Stimulated activated naive B cell treated with anti-CD40 and anti-IgM and Interleukin-4, amounts not matched to agents 10 μg/mL and 1 μg/mL and 100 μg/mL, for 72 hours (primary cell): ENCODE measurements at regions not wholly inside any gene's neighbourhood (a gene's known extent, or its start where the extent isn't known, plus 50 kb on each side); places are given as distances from the start of the nearest gene placed in this dataset.
"Not testable (repeated sequence)": the region's sequence is repeated elsewhere in the genome, so short reads cannot be mapped to it uniquely, and the experiment has no call there.

Experiments used
- ATAC-seq, 2 donors: fragments of 150-1000 bp; cut with Tn5 transposase; replicated peaks; 2 replicates each; pipeline ENCODE4 v1.10.0; 2021; ENCODE audit warnings: moderate library complexity in 1 of 2
- DNase-seq: peaks from one replicate; pipeline ENCODE4 v3.0.0; 2021
- H3K27ac Mint-ChIP-seq: one replicate; pipeline ENCODE4 v1.8.0; 2022; ENCODE audit warnings: mild to moderate bottlenecking, mixed read lengths
- H3K27me3 Mint-ChIP-seq, 2 donors: one replicate each; pipeline ENCODE4 v1.8.0; 2022; ENCODE audit warnings: mixed read lengths in 2 of 2
- H3K36me3 Mint-ChIP-seq, 2 donors: one replicate each; pipeline ENCODE4 v1.8.0; 2022; ENCODE audit warnings: mixed read lengths in 2 of 2, mild to moderate bottlenecking in 1 of 2
- H3K4me1 Mint-ChIP-seq, 2 donors: one replicate each; pipeline ENCODE4 v1.8.0; 2022; ENCODE audit warnings: mixed read lengths in 2 of 2, mild to moderate bottlenecking in 1 of 2
- H3K4me3 Mint-ChIP-seq, 2 donors: one replicate each; pipeline ENCODE4 v1.8.0; 2022; ENCODE audit warnings: mild to moderate bottlenecking in 2 of 2, mixed read lengths in 2 of 2, moderate library complexity in 1 of 2
- H3K9me3 Mint-ChIP-seq, 2 donors: one replicate each; pipeline ENCODE4 v1.8.0; 2022; ENCODE audit warnings: mixed read lengths in 2 of 2, mild to moderate bottlenecking in 1 of 2

GRCh38 chr12:3380200-3381043 lies 110.6 kb upstream of the PRMT8 start:
- DNase-seq (no peak), ATAC-seq (no peak)
- H3K9me3 Mint-ChIP-seq = peaks cover 0 to 4% of the 10 kb centered on the region in 2 donors
- H3K36me3 Mint-ChIP-seq = no peaks in the 10 kb centered on the region
- H3K27me3 Mint-ChIP-seq = peaks cover 12 to 32% of the 10 kb centered on the region in 2 donors
- H3K4me1 Mint-ChIP-seq = no peaks in the 10 kb centered on the region
- H3K27ac Mint-ChIP-seq = no peak overlapping the region
- no peak overlapping the region for H3K4me3 Mint-ChIP-seq

- H3K27ac Mint-ChIP-seq = no peak overlapping the region
- H3K36me3 Mint-ChIP-seq = no peaks in the 10 kb centered on the region
- H3K4me3 Mint-ChIP-seq = no peak overlapping the region
- ATAC-seq (no peak), DNase-seq (no peak)
- peaks cover 17 to 34% of the 10 kb centered on the region in 2 donors for H3K27me3 Mint-ChIP-seq
- H3K9me3 Mint-ChIP-seq = peaks cover 0 to 5% of the 10 kb centered on the region in 2 donors
- H3K4me1 Mint-ChIP-seq = no peaks in the 10 kb centered on the region
Measured at GRCh38 chr12:3381059-3382047, 109.7 kb upstream of the PRMT8 start.

- Mint-ChIP-seq H3K36me3 (no peaks in the 10 kb centered on the region), H3K27me3 (peaks cover 13 to 19% of the 10 kb centered on the region in 2 donors), H3K4me1 (no peaks in the 10 kb centered on the region), H3K4me3 (no peak overlapping the region), H3K27ac (no peak overlapping the region), H3K9me3 (peaks cover 0 to 5% of the 10 kb centered on the region in 2 donors)
- no peak for ATAC-seq
- no peak for DNase-seq
Measured at GRCh38 chr12:3389986-3390385, 101.0 kb upstream of the PRMT8 start.

GRCh38 chr12:3397596-3397995 lies 93.4 kb upstream of the PRMT8 start:
- not testable (repeated sequence) for H3K27ac Mint-ChIP-seq, ATAC-seq, H3K9me3 Mint-ChIP-seq, DNase-seq, H3K4me3 Mint-ChIP-seq, H3K4me1 Mint-ChIP-seq, H3K36me3 Mint-ChIP-seq
- peaks cover 26% of the 10 kb centered on the region in 2 donors for H3K27me3 Mint-ChIP-seq

- DNase-seq (no peak), ATAC-seq (peak in 1 of 2 donors; percentile 16)
- H3K4me1 Mint-ChIP-seq = no peaks in the 10 kb centered on the region
- H3K27ac Mint-ChIP-seq = no peak overlapping the region
- H3K27me3 Mint-ChIP-seq = peaks cover 26% of the 10 kb centered on the region in 2 donors
- H3K36me3 Mint-ChIP-seq = no peaks in the 10 kb centered on the region
- H3K4me3 Mint-ChIP-seq = no peak overlapping the region
- H3K9me3 Mint-ChIP-seq = peaks cover 6 to 10% of the 10 kb centered on the region in 2 donors
Measured at GRCh38 chr12:3398196-3398789, 92.7 kb upstream of the PRMT8 start.

- ATAC-seq = no peak
- Mint-ChIP-seq H3K9me3 (peaks cover 38 to 39% of the 10 kb centered on the region in 2 donors), H3K36me3 (peaks cover 5 to 7% of the 10 kb centered on the region in 2 donors), H3K4me3 (no peak overlapping the region), H3K4me1 (no peaks in the 10 kb centered on the region), H3K27me3 (peaks cover 0 to 3% of the 10 kb centered on the region in 2 donors), H3K27ac (no peak overlapping the region)
- no peak for DNase-seq
Measured at GRCh38 chr12:3405821-3406220, 85.2 kb upstream of the PRMT8 start.

- Mint-ChIP-seq H3K4me3 (no peak overlapping the region), H3K36me3 (peaks cover 5 to 7% of the 10 kb centered on the region in 2 donors), H3K27me3 (peaks cover 0 to under 1% of the 10 kb centered on the region in 2 donors), H3K9me3 (peaks cover 37 to 39% of the 10 kb centered on the region in 2 donors), H3K27ac (no peak overlapping the region), H3K4me1 (no peaks in the 10 kb centered on the region)
- DNase-seq = no peak
- ATAC-seq = no peak
Measured at GRCh38 chr12:3407723-3408122, 83.3 kb upstream of the PRMT8 start.

GRCh38 chr12:3409662-3410061 lies 81.3 kb upstream of the PRMT8 start:
- no peak for DNase-seq
- no peak overlapping the region for H3K4me3 Mint-ChIP-seq

GRCh38 chr12:3416159-3416558 lies 74.8 kb upstream of the PRMT8 start:
- no peak for ATAC-seq
- Mint-ChIP-seq H3K9me3 (peaks cover 3 to 4% of the 10 kb centered on the region in 2 donors), H3K36me3 (peaks cover 0 to 3% of the 10 kb centered on the region in 2 donors), H3K4me3 (no peak overlapping the region), H3K27ac (no peak overlapping the region), H3K27me3 (peaks cover 34 to 42% of the 10 kb centered on the region in 2 donors), H3K4me1 (no peaks in the 10 kb centered on the region)
- no peak for DNase-seq

More at GRCh38 chr12:3409662-3410061, 81.3 kb upstream of the PRMT8 start:
- H3K27ac Mint-ChIP-seq = no peak overlapping the region
- no peaks in the 10 kb centered on the region for H3K4me1 Mint-ChIP-seq
- no peak for ATAC-seq
- peaks cover 5 to 10% of the 10 kb centered on the region in 2 donors for H3K36me3 Mint-ChIP-seq
- peaks cover 10 to 13% of the 10 kb centered on the region in 2 donors for H3K27me3 Mint-ChIP-seq
- H3K9me3 Mint-ChIP-seq = peaks cover 34 to 35% of the 10 kb centered on the region in 2 donors

GRCh38 chr12:3416670-3417069 lies 74.3 kb upstream of the PRMT8 start:
- Mint-ChIP-seq H3K27me3 (peaks cover 34 to 46% of the 10 kb centered on the region in 2 donors), H3K4me1 (no peaks in the 10 kb centered on the region), H3K27ac (no peak overlapping the region), H3K4me3 (no peak overlapping the region), H3K9me3 (peaks cover 3 to 4% of the 10 kb centered on the region in 2 donors), H3K36me3 (peaks cover 0 to 3% of the 10 kb centered on the region in 2 donors)
- no peak for DNase-seq
- no peak for ATAC-seq

- Mint-ChIP-seq H3K9me3 (peaks cover 3 to 4% of the 10 kb centered on the region in 2 donors), H3K27ac (no peak overlapping the region), H3K4me3 (no peak overlapping the region), H3K27me3 (peaks cover 34 to 48% of the 10 kb centered on the region in 2 donors), H3K4me1 (no peaks in the 10 kb centered on the region), H3K36me3 (peaks cover 0 to 3% of the 10 kb centered on the region in 2 donors)
- DNase-seq = no peak
- no peak for ATAC-seq
Measured at GRCh38 chr12:3417113-3417512, 73.9 kb upstream of the PRMT8 start.

GRCh38 chr12:3417937-3418462 lies 73.0 kb upstream of the PRMT8 start:
- H3K9me3 Mint-ChIP-seq = peaks cover 4 to 7% of the 10 kb centered on the region in 2 donors
- H3K4me1 Mint-ChIP-seq = no peaks in the 10 kb centered on the region
- H3K36me3 Mint-ChIP-seq = peaks cover 0 to 3% of the 10 kb centered on the region in 2 donors
- H3K27me3 Mint-ChIP-seq = peaks cover 34 to 45% of the 10 kb centered on the region in 2 donors
- ATAC-seq (no peak), DNase-seq (no peak)
- no peak overlapping the region for H3K4me3 Mint-ChIP-seq
- H3K27ac Mint-ChIP-seq = no peak overlapping the region

- Mint-ChIP-seq H3K4me1 (no peaks in the 10 kb centered on the region), H3K4me3 (no peak overlapping the region), H3K9me3 (peaks cover 4 to 7% of the 10 kb centered on the region in 2 donors), H3K27ac (no peak overlapping the region), H3K27me3 (peaks cover 29 to 40% of the 10 kb centered on the region in 2 donors), H3K36me3 (peaks cover 0 to 3% of the 10 kb centered on the region in 2 donors)
- ATAC-seq (no peak), DNase-seq (no peak)
Measured at GRCh38 chr12:3418609-3419390, 72.2 kb upstream of the PRMT8 start.
